ENCODE measurements at regions not wholly inside any gene's neighbourhood (a gene's known extent, or its start where the extent isn't known, plus 50 kb on each side); places are given as distances from the start of the nearest gene placed in this dataset.

DNA sequence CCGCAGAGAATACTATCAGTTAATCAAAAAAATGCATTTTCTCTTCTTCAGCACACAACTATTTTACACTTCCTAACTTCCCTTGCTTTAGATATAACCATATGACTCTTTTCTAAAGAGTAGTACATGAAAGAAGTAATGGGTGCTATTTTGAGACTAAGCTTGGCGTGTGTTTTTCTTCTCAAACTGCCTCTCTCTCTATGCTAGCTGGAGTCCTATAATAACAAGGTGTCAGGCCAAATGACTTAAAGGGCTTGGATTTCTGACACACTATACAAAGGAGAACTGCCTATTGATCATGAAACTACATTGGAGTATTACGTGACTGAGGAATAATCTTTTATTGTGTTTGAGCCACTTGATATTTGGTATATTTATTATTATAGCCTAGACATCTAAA, 1330.1 kb upstream of the SPRY2 start:
- DNase-seq (ENCODE audit: low read depth) = no peak

DNA sequence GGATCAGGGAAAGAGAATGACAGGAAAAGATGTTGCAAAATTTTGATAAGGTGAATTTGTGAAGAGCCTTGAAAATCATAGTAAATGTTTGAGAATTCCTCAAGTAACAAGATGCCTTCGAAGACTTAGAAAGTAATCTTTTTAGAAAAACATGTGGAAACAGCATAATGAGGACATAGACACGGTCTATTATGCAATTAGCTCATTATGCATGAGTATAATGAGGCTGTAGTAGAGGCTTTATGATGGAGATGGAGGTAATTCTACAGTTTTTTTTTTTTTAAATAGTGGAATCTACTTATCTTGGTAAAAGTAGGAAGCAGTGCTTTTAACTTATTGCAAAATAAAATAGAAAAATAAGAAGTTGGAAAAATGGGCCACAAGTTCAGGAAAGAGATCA, 1329.1 kb upstream of the SPRY2 start:
- no peak for DNase-seq (ENCODE audit: low read depth)

DNA sequence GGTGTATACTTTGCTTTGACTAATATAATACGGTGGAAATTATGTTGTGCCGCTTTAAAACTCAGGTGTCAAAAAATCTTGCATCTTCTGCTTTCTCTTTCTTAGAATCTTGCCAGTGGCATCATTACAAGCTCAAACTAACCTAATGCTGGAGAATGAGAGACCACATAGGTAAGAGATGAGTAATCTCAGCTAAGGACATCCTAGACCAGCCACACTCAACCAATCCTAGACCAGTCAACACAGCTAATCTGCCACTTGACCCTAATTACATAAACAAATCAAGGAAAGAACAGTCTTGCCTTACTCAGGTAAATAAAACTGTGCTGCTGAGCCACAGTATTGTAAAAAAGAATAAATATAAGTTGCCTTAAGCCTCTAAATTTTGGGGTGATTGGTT, 1323.9 kb upstream of the SPRY2 start:
- peak; percentile 27 for DNase-seq (ENCODE audit: low read depth)

DNA sequence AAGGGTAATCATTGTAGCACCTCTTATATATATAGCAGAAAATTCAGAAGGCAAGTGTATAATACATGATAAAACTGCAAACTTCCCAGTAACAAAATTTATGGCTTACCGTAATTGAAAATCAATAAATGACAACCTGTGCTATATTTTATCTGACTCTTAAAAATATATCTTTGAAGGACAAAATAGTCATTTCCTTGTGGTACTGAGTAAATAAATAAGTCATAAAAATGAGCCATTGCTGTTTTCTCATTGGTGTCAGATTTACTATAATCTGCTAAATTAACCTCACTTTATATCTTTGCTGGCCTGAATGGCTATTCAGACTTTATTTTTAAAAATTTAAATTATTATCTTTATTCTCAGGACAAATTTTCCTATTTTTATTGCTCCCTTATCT, 1319.1 kb upstream of the SPRY2 start:
- no peak for DNase-seq (ENCODE audit: low read depth)

DNA sequence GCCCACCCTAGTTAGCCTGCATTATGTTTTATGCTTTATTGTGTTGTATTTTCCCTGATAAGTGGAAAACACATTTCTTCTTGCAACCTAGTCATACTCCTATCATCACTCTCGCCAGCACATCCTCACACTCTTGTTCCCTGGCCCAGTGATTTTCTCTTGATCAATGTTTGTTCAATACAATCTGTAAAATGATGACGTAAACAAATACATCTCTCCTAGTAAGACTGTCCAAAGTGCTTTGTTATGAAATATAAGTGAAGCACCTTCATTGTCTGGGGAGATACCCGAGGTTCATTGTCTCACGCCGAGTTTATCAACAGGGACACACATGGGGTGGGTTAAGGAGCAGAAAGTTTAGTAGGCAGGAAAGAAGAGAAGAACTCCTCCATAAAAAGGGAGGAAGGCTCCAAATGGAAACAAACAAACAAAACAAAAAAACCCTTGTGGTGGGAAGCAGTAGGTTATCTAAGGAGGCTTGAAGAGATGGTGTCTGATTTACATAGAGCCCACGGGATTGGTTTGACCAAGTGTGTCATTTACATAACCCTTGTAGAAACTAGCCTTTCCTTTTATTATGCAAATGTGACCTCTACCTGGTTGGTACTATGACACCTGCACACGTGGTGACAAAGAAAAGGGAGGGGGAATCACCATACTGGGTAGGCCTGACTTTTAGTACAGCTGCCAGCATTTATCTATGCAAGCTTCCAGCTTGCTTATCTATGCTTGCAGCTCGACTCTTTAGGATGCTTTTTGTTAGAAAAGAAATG, 1317.9 kb upstream of the SPRY2 start:
- no peak for DNase-seq (ENCODE audit: low read depth)

DNA sequence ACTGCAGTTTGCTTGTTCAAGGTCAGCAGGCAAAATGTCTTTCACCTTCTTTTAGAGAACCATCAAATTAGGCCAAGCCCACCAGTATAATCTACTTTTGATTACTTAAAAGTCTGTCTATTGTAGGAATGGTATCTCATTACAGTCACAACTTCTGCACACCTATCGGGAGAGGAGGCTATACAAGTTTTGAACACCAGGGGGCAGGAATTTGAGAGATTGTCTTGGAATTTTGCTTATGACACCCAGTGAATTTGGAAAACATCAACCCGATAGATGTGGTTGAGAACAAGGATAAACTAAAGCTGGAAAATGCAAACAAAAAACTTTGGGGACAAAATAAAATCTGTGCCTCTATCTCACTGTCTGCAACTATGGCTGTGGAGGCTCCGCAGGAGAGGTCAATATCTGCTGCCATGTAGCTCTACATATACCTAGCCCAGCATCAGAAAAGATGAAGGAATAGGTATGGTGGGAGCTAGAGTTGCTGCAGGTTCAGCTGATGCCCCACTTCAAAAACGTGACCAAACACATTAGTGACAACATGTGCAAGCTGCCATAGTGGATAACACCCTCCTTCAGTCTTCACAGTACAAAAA, 1299.2 kb upstream of the SPRY2 start:
- peak; percentile 32 for DNase-seq (ENCODE audit: low read depth)

DNA sequence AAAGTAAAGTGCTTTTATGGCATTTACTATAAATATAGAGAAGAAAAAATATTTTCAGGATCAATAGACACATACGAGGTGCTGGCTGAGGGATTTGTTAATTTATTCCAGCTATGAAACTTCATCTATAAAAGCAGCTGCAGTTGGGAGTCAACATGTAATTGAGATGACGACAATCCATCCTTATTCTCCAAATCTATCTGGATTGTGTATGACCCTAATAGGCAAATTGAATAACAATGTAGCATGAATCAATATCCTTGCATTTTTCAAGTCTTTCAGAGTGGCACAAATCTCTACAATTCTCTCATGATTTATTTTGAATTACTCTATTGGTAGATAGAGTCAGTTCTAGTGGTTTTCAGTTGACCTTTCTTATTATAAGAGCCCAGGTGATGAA, 1296.5 kb upstream of the SPRY2 start:
- DNase-seq (ENCODE audit: low read depth) = no peak

DNA sequence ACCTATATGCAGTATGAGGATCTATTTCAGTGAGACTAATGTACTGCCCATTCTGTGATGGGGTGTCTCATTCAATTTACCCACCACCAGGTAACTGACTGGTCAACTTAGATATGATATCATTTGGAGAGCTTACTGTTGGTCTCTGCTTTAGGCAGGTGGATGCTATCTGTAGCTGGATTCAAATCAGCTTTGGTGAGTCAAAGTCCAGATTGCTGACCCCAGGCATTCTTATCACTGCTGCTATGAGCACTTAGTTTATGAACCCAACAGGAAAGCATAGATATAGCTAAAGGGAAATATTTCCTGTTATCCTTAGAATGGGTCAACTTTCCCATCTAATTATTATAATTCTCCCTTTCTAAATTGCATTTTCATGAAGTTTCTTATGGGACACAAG, 1295.2 kb upstream of the SPRY2 start:
- no peak for DNase-seq (ENCODE audit: low read depth)

DNA sequence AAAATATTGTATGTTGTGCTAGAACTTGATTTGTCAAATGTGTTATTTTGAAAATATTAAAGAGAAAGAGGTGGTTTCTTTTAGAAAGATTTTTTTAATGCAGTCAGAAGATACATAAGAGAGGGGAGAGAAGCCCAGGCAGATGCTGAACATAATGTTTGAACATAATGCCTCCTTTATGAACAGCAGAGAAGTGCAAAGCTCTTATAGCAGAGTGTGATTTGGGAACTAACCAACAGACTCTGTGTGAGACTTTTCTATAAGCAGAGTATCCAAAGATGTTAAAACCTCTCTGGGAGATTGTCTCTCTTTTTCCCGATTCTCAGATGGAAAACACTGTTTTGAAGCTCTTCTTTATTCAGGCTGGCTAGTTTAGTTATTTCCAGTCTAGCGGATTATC, 1274.1 kb upstream of the SPRY2 start:
- DNase-seq (ENCODE audit: low read depth) = no peak

DNA sequence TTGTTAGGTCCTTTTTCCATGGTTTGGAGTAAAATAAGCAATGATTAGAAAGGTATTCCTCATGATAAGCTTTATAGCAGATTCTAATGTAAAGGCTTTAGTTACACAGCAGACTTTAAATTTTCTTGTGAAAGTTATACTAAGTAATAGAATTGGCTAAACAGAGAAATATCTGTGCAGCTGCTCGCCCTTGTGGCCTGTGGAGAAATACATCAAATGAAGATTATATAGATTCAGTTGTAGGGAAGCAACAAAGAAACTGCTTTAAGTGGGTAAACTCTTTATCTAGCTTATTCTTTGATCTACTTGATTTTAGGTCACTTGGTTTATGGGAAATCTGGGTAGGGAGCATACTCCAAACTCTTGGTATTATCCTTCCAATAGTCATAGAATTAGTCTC, 1269.7 kb upstream of the SPRY2 start:
- no peak for DNase-seq (ENCODE audit: low read depth)

DNA sequence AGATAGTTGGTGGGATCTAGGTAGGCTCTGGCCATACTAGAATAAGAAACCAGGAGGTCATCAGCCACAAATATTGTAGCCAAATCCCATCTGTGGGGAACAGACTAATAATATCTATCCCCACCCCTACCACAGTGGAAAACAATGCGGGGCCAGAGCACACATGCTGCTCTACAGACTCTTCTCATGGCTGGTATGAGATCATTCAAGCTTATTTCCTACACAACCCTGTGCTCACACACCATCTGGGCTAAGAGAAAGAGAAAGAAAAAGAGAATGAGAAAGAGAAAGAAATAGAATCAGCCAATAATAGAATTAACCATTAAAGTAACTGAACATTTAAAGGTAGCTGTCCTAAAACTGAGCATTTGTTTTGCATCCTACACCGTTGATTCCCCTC, 1268.4 kb upstream of the SPRY2 start:
- no peak for DNase-seq (ENCODE audit: low read depth)

DNA sequence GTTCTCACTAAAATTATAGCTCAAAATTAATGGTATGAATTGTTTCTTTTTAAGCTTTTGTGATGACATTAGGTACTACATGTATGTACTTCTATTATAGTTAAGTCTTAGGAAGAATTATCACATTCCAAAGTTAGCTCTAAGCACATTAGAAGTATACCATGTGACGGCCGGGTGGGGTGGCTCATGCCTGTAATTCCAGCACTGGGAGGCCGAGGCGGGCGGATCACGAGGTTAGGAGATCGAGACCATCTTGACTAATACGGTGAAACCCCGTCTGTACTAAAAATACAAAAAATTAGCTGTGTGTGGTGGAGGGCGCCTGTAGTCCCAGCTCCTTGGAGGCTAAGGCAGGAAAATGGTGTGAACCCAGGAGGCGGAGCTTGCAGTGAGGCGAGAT, 1265.1 kb upstream of the SPRY2 start:
- DNase-seq (ENCODE audit: low read depth) = no peak

DNA sequence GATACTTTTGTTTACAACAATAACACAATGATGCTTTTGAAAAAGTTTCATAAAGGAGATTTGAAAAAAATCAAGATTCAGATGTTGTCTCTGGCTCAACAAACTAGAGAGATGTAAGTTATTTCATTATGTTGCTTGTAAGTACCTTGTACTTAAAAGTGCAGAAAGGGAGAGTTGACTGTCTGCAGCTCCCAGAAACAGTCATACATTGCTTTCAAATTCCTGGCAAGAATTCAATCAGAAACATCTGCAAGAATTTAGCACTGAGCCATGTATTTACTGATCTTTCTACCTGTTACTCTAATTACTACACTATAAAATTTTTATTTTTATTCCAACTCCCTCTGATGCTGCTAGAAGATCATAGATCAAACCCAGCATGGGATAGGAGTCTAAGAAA, 1261.3 kb upstream of the SPRY2 start:
- DNase-seq (ENCODE audit: low read depth) = peak; percentile 30

DNA sequence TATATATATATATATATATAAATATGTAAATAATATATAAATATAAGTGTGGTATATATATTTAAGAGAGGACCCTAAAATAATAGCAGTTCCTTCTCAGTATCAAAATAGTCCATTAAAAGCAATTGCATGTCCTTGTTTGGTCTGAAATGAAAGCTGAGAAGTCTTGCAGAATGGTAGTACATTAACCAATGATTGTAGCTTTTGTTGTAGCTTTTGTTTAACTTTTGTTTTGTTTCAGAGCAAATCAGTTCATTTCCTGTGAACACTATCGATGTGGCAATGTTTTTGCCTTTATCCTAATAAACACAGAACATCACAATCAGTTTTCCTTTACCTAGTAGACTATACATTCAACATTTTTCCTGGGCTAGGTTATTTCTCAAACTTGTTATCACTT, 1256.2 kb upstream of the SPRY2 start:
- no peak for DNase-seq (ENCODE audit: low read depth)

DNA sequence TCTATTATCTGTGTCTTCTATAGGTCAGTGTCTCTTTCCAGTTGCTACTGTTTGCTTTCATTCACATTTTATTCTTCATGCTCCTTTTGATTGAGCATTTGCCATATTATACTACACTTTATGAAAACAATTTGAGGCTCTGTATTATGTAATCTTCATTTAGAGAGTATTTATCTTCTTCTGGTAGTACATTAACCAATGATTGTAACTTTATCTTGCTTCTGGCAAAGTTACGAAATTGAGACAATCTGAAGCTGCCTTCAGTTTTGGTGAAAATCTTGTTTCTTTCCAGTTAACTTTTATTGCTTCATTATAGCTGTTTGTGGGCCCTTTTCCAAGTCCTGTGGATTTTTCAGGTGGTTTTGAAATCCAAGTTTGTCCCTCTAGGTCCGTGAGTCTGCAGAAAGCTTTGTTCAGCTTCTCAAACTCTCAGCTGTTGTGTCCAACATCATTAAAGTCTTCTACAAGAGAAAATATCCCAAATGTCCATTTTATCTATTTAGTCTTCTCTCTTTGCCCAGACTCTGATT, 1255.4 kb upstream of the SPRY2 start:
- DNase-seq (ENCODE audit: low read depth) = no peak

DNA sequence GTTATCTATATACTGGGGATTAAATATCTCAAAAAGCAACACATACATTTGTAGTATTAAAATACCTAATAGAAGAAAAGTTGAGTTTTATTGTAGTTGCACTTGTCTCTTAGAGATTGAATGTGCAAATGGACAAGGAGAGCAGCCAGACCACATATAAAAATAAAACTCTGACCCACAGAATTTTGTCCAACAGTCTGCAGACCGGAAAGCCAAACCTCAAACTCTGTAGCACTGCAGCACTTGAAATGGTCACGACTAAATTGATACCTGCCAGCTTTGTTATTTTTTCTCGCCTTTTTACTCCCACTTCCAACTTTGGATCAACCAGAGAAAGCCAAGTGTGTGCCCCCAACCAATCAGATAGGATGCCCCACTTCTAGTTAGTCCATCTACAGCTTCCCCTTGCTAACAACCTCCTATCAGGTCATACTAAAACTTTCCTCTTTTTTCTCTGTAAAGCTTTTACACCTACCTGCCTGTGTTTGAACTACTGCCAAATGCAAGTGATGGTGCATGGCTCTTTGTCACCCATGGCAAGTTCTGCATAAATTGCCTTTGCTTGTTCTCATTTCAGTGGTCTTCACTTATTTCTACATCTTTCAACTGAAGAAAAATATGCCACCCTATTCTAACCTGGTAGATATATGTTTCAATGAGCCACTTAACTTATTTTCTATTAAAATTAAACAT, 1250.7 kb upstream of the SPRY2 start:
- no peak for DNase-seq (ENCODE audit: low read depth)

DNA sequence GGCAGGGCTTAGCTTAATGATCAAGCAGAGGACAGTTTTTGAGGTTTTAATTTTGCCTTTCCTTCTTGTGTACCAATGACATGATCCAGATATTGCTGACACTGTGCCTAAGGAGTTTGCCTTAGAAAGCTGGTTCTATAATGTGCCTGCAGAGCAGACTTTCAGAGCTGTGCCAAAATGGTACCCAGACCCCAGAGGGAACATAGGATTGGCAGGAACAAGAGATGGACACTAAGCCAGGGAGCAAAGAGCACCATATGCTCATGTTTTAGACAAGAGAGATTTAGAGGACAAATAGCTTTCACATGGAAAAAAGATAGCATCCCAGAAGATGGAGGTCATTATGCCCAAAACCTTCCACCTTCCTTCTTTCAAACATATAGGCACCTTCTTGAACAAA, 1241.5 kb upstream of the SPRY2 start:
- DNase-seq (ENCODE audit: low read depth) = no peak

DNA sequence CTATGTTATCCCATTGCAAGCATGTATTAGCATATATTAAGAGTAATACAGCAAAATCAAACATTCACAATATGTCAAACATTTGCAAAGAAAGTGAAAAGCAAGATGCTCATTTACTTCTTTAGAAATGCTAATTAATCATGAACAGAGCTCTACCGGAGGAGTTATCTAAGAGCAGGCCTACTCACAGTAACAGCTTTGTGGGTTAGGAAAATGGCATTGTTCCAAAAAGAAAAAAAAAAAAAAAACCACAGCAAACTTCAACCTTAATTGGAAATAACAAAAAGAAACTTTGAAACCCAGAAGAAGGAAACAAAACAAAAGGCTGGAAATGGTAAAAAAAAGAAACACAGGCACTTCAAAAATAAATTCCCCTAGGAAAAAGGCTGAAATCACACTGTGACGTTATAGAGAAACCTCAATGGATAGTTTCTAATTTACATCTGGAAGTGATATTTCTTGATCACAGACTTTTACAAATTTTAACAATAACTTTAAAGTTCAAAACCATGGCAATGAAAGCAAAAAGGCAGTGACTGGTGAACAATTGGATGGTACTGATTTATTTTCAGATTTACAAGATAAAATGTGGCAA, 1236.8 kb upstream of the SPRY2 start:
- DNase-seq (ENCODE audit: low read depth) = no peak

DNA sequence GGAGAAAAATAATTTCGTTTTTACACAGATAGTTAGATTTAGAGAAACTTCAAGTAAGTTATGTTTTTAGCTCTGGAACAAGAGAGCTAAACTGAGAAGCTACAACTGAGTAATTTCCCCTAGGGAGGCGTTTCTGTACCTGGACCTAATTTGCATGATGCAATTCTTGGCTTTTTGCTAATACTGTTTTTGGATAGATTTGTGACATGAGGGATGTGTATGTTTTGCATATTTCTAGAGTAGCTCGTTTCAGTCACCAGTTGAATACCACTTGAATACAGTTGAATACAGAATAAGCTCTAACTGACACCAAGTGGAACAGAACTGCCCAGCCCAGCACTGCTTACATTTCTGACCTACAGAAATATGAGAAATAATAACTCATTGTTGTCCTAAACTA, 1227.9 kb upstream of the SPRY2 start:
- DNase-seq (ENCODE audit: low read depth) = no peak

DNA sequence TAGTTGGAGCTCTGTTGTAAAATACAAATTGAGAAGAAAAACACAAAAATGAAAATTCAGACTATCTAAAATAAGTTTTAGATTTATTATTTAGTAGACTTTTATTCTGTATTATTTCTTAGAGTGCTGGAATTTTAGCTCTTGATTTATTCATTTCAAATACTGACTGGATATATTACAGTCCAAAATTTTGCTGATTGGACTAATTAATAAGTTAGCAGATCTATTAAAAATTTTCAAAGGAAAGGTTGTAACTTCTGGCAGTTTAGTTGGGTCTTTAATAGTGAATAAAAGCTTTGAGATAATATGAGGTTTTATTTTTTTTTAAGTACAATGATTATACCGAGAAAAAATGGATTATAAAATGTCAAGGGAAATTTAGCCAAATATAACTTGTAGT, 1224.9 kb upstream of the SPRY2 start:
- no peak for DNase-seq (ENCODE audit: low read depth)

DNA sequence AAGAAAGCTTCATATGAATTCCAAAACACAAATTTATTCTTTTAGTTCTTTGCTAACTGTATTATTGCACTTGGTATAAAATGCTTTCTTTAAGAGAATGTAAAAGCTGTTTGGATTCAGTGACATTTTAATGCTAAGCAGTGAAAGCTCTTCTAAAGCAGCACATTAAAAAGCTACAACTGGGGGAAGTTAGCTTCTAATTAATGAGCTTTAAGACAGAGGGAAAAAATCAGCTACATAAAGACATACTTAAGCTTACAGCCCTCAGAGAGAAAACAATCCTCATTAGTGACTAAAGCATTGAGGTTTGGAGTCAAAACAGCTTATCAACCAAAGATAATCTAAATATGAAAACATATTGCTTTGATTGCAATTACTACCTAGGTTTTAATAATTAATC, 1222.2 kb upstream of the SPRY2 start:
- no peak for DNase-seq (ENCODE audit: low read depth)

DNA sequence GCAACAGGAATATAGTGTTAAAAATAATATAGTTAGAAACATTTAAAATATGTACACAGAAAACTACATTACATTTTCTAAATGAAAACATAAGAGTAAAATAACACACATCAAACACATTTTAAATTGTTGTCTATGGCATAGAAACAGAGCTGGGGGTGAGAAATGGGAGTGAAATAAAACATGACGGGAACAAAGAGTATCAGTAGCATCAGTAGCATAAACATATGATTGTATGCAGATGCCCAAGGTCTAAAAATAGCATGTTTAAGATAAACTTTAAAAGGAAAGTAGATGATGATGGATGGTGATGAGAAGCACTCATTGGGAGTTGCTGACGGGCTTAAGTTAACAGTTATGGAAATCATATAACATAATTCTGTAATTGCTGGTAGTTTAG, 1221.7 kb upstream of the SPRY2 start:
- no peak for DNase-seq (ENCODE audit: low read depth)

DNA sequence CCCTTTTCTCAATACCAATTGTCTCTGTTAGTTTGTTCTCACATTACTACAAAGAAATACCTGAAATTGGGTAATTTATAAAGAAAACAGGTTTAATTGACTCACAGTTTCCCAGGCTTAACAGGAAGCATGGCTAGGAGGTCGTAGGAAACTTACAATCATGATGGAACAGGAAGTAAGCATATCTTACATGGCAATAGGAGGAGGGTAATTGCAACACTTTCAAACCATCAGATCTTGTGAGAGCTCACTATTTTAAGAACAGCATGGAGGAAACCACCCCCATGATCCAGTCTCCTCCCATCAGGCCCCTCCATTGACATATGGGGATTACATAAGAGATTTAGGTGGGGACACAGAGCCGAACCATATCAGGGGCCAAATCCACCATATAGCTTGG, 1210.1 kb upstream of the SPRY2 start:
- no peak for DNase-seq (ENCODE audit: low read depth)

All from ELR (cell line).